WTC11 (cell line): ENCODE measurements at regions not wholly inside any gene's neighbourhood (a gene's known extent, or its start where the extent isn't known, plus 50 kb on each side); places are given as distances from the start of the nearest gene placed in this dataset.

Experiments
- ATAC-seq: fragments of 200-7000 bp; cut with Tn5 transposase; 2 replicates; pipeline ENCODE4 v1.10.0; 2021; ENCODE audit warnings: mild to moderate bottlenecking, moderate library complexity
- CTCF ChIA-PET: fragments of 300-600 bp; sonication (Branson Sonifier 250); formaldehyde crosslinking; loops from one replicate; lab custom pipeline; 2021; ENCODE audit warnings: antibody characterized with exemption; lab: Charles Lee
- POLR2A ChIA-PET: fragments of 350-600 bp; sonication (Branson Sonifier 250); formaldehyde crosslinking; loops from one replicate; lab custom pipeline; 2021; ENCODE audit warnings: antibody characterized with exemption; lab: Charles Lee
- DNase-seq: peaks from one replicate; pipeline ENCODE4 v3.0.0; 2021; ENCODE audit warnings: low spot score
- H3K27ac Mint-ChIP-seq: 2 replicates; pipeline ENCODE4 v1.8.0; 2021; ENCODE audit warnings: mixed read lengths
- H3K27me3 Mint-ChIP-seq: 2 replicates; pipeline ENCODE4 v1.8.0; 2021; ENCODE audit warnings: low read depth, mild to moderate bottlenecking, moderate library complexity, mixed read lengths
- H3K36me3 Mint-ChIP-seq: 2 replicates; pipeline ENCODE4 v1.8.0; 2021; ENCODE audit warnings: mixed read lengths
- H3K4me1 Mint-ChIP-seq: 2 replicates; pipeline ENCODE4 v1.8.0; 2022; ENCODE audit warnings: mixed read lengths
- H3K4me3 Mint-ChIP-seq: 2 replicates; pipeline ENCODE4 v1.8.0; 2021; ENCODE audit warnings: mild to moderate bottlenecking, moderate library complexity, mixed read lengths
- H3K9me3 Mint-ChIP-seq: 2 replicates; pipeline ENCODE4 v1.8.0; 2021; ENCODE audit warnings: mixed read lengths
- CREB1 ChIP-seq: sonication (generic); formaldehyde crosslinking; IDR thresholded peaks from 2 replicates; pipeline ENCODE4 v1.8.0; 2023; ENCODE audit warnings: mild to moderate bottlenecking, missing genetic modification reagents
- CREM ChIP-seq: sonication (generic); formaldehyde crosslinking; IDR thresholded peaks from 2 replicates; pipeline ENCODE4 v1.8.1; 2022; ENCODE audit warnings: mild to moderate bottlenecking, missing genetic modification reagents, moderate library complexity
- EMX1 ChIP-seq: fragments of 250-450 bp; sonication (Bioruptor Pico); IDR thresholded peaks from 2 replicates; pipeline ENCODE4 v1.8.0; 2021; ENCODE audit warnings: mild to moderate bottlenecking
- ETV6 ChIP-seq: sonication (generic); formaldehyde crosslinking; IDR thresholded peaks from 2 replicates; pipeline ENCODE4 v1.8.1; 2022; ENCODE audit warnings: mild to moderate bottlenecking, missing genetic modification reagents
- GRHL2 ChIP-seq: fragments of 250-450 bp; sonication (Bioruptor Pico); IDR thresholded peaks from 2 replicates; pipeline ENCODE4 v1.8.0; 2022; ENCODE audit warnings: mild to moderate bottlenecking, moderate library complexity; ENCODE audit not compliant: insufficient replicate concordance, severe bottlenecking
- GTF2I ChIP-seq: fragments of 250-450 bp; sonication (Bioruptor Pico); conservative IDR thresholded peaks from 2 replicates; pipeline ENCODE4 v1.4.0; 2021; ENCODE audit warnings: mild to moderate bottlenecking
- HMGA2 ChIP-seq: fragments of 250-450 bp; sonication (Bioruptor Pico); IDR thresholded peaks from 2 replicates; pipeline ENCODE4 v1.4.0; 2021; ENCODE audit warnings: mild to moderate bottlenecking, moderate library complexity
- MYBL2 ChIP-seq: sonication (generic); formaldehyde crosslinking; IDR thresholded peaks from 2 replicates; pipeline ENCODE4 v1.8.1; 2023; ENCODE audit warnings: mild to moderate bottlenecking, moderate library complexity, missing genetic modification reagents
- NFE2L1 ChIP-seq: sonication (generic); formaldehyde crosslinking; IDR thresholded peaks from 2 replicates; pipeline ENCODE4 v1.8.1; 2023; ENCODE audit warnings: missing genetic modification reagents
- NR1H2 ChIP-seq: sonication (generic); formaldehyde crosslinking; IDR thresholded peaks from 2 replicates; pipeline ENCODE4 v1.9.0; 2021; ENCODE audit warnings: mild to moderate bottlenecking, moderate library complexity, missing genetic modification reagents
- NR3C1 ChIP-seq: sonication (generic); formaldehyde crosslinking; conservative IDR thresholded peaks from 2 replicates; pipeline ENCODE4 v1.8.1; 2023; ENCODE audit warnings: low read depth, mild to moderate bottlenecking, missing genetic modification reagents
- RELA ChIP-seq: sonication (generic); formaldehyde crosslinking; IDR thresholded peaks from 2 replicates; pipeline ENCODE4 v1.8.1; 2022; ENCODE audit warnings: missing genetic modification reagents, mild to moderate bottlenecking, borderline replicate concordance
- SMAD3 ChIP-seq: sonication (generic); formaldehyde crosslinking; IDR thresholded peaks from 2 replicates; pipeline ENCODE4 v1.8.0; 2022; ENCODE audit warnings: missing genetic modification reagents, mild to moderate bottlenecking, borderline replicate concordance
- TCF7 ChIP-seq: sonication (generic); formaldehyde crosslinking; IDR thresholded peaks from 2 replicates; pipeline ENCODE4 v1.8.0; 2022; ENCODE audit warnings: mild to moderate bottlenecking, low read depth, missing genetic modification reagents, moderate library complexity
- ZNF138 ChIP-seq: sonication (generic); formaldehyde crosslinking; conservative IDR thresholded peaks from 2 replicates; pipeline ENCODE4 v1.8.1; 2022; ENCODE audit warnings: mild to moderate bottlenecking, moderate library complexity, missing genetic modification reagents
- ZNF232 ChIP-seq: sonication (generic); formaldehyde crosslinking; IDR thresholded peaks from 2 replicates; pipeline ENCODE4 v1.8.0; 2022; ENCODE audit warnings: mild to moderate bottlenecking, missing genetic modification reagents
- ZNF671 ChIP-seq: fragments of 250-450 bp; sonication (Bioruptor Pico); IDR thresholded peaks from 2 replicates; pipeline ENCODE4 v1.8.0; 2021; ENCODE audit warnings: mild to moderate bottlenecking
- TF ChIP-seq, protein P1 (sequence below): sonication (generic); formaldehyde crosslinking; IDR thresholded peaks from 2 replicates; pipeline ENCODE4 v1.8.0; 2022; ENCODE audit warnings: mild to moderate bottlenecking, missing genetic modification reagents
- TF ChIP-seq, protein P2 (sequence below): sonication (generic); formaldehyde crosslinking; IDR thresholded peaks from 2 replicates; pipeline ENCODE4 v1.8.1; 2022; ENCODE audit warnings: mild to moderate bottlenecking, missing genetic modification reagents, moderate library complexity, borderline replicate concordance
- TF ChIP-seq, protein P3 (sequence below): sonication (generic); formaldehyde crosslinking; IDR thresholded peaks from 2 replicates; pipeline ENCODE4 v1.8.0; 2022; ENCODE audit warnings: mild to moderate bottlenecking, missing genetic modification reagents
- TF ChIP-seq, protein P4 (sequence below): sonication (generic); formaldehyde crosslinking; IDR thresholded peaks from 2 replicates; pipeline ENCODE4 v1.8.0; 2022; ENCODE audit warnings: mild to moderate bottlenecking, missing genetic modification reagents
- TF ChIP-seq, protein P5 (sequence below): sonication (generic); formaldehyde crosslinking; IDR thresholded peaks from 2 replicates; pipeline ENCODE4 v1.8.1; 2023; ENCODE audit warnings: mild to moderate bottlenecking, missing genetic modification reagents, moderate library complexity
- TF ChIP-seq, protein P6 (sequence below): sonication (generic); formaldehyde crosslinking; IDR thresholded peaks from 2 replicates; pipeline ENCODE4 v1.8.1; 2022; ENCODE audit warnings: missing genetic modification reagents, borderline replicate concordance
- TF ChIP-seq, protein P7 (sequence below): fragments of 250-450 bp; sonication (Bioruptor Pico); IDR thresholded peaks from 2 replicates; pipeline ENCODE4 v2.1.2; 2022; ENCODE audit warnings: mild to moderate bottlenecking, moderate library complexity

DNA sequence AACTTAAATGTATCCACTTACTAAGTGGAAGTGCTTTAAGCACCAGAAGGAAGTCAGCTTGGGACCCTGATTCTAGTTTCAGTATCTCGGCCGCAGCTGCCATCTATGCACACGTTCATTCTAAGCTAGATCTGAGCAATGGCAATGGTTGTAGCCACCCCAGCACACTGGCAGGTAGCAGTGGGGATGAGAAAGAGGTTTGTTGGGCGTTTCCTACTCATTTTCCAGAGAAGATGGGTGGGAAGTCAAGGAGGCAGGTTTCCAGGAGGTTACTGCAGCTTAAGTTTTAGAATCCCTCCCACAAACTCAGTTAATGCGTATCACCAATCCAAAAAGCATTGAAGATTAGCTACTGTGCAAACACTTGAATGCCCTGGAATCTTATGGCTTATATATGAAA, 114.2 kb upstream of the TSC22D1 start:
- Mint-ChIP-seq H3K4me3 (no peak overlapping the region), H3K36me3 (peaks cover 5% of the 10 kb centered on the region; the same call in 1 of the 2 replicates), H3K27ac (no peak overlapping the region), H3K9me3 (peaks cover 18% of the 10 kb centered on the region), H3K27me3 (no peaks in the 10 kb centered on the region), H3K4me1 (no peaks in the 10 kb centered on the region)
- TF ChIP-seq ZNF671 (no peak), TCF7 (CRISPR knock-in tag) (no peak), GTF2I (no peak), CREB1 (CRISPR knock-in tag) (no peak), SMAD3 (CRISPR knock-in tag) (no peak)
- TF ChIP-seq, protein P1, sequence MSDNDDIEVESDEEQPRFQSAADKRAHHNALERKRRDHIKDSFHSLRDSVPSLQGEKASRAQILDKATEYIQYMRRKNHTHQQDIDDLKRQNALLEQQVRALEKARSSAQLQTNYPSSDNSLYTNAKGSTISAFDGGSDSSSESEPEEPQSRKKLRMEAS (CRISPR knock-in tag), result no peak
- TF ChIP-seq, protein P2, sequence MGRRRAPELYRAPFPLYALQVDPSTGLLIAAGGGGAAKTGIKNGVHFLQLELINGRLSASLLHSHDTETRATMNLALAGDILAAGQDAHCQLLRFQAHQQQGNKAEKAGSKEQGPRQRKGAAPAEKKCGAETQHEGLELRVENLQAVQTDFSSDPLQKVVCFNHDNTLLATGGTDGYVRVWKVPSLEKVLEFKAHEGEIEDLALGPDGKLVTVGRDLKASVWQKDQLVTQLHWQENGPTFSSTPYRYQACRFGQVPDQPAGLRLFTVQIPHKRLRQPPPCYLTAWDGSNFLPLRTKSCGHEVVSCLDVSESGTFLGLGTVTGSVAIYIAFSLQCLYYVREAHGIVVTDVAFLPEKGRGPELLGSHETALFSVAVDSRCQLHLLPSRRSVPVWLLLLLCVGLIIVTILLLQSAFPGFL (CRISPR knock-in tag), result no peak
- ChIA-PET CTCF (interaction anchor here (0.7 kb wide), 1 partner anchor 48 kb away, joined by 4 read pairs; no protein-coding TSS in a partner anchor), POLR2A (no interaction called here)
- DNase-seq (no peak), ATAC-seq (no peak)

DNA sequence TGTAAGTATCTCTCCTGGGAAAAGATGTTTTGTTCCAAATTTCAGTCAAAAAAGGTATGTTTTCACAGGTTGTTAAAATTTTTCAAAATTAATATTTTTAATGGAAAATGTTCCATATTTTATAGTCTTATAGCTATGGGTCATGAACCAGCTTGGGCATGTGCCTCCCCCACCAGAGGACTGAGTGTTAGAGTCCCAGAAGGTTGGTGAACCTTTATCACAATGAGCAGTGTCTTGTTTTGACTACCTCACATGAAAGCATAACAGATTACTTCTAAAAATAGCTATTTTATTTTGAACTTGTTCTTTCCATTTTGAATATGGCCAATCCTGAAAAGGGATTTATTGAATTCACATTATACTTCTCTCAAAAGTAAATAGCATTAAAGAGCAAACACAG, 112.5 kb upstream of the TSC22D1 start:
- ChIA-PET CTCF (interaction anchor here (1.8 kb wide), 1 partner anchor 50 kb away, joined by 4 read pairs; no protein-coding TSS in a partner anchor), POLR2A (no interaction called here)
- Mint-ChIP-seq H3K9me3 (peaks cover 33% of the 10 kb centered on the region), H3K27ac (no peak overlapping the region), H3K27me3 (no peaks in the 10 kb centered on the region), H3K4me3 (no peak overlapping the region), H3K36me3 (peaks cover 11% of the 10 kb centered on the region), H3K4me1 (no peaks in the 10 kb centered on the region)
- ATAC-seq (no peak), DNase-seq (no peak)
- TF ChIP-seq NFE2L1 (no peak), ETV6 (CRISPR knock-in tag) (no peak), GTF2I (no peak), CREM (CRISPR knock-in tag) (no peak), HMGA2 (CRISPR knock-in tag) (no peak), NR3C1 (CRISPR knock-in tag) (no peak)
- TF ChIP-seq, protein P3, sequence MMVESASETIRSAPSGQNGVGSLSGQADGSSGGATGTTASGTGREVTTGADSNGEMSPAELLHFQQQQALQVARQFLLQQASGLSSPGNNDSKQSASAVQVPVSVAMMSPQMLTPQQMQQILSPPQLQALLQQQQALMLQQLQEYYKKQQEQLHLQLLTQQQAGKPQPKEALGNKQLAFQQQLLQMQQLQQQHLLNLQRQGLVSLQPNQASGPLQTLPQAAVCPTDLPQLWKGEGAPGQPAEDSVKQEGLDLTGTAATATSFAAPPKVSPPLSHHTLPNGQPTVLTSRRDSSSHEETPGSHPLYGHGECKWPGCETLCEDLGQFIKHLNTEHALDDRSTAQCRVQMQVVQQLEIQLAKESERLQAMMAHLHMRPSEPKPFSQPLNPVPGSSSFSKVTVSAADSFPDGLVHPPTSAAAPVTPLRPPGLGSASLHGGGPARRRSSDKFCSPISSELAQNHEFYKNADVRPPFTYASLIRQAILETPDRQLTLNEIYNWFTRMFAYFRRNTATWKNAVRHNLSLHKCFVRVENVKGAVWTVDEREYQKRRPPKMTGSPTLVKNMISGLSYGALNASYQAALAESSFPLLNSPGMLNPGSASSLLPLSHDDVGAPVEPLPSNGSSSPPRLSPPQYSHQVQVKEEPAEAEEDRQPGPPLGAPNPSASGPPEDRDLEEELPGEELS (CRISPR knock-in tag), result no peak

DNA sequence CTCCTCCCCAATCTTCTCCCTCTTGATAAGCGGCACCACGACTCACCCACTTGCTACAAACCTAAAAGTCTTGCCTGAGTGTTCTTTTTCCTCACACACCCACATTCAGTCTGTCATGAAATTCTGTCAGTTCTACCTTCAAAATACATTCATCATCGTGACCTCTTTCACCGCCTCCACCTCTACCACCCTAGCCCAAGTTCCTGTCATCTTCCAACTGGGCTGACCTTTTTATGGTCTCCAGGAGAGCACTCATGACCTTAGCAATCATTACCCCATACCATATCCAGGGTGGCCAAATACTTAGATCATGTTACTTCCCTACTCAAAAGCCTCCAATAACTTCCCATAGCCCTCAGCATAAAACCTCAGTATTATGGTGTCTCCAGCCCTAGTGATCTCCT, 110.4 kb upstream of the TSC22D1 start:
- Mint-ChIP-seq H3K27ac (no peak overlapping the region), H3K4me3 (no peak overlapping the region), H3K9me3 (peaks cover 33% of the 10 kb centered on the region), H3K4me1 (no peaks in the 10 kb centered on the region), H3K27me3 (no peaks in the 10 kb centered on the region)
- ATAC-seq, result no peak
- POLR2A ChIA-PET, result no interaction called here
- DNase-seq, result no peak
- CTCF ChIA-PET, result no interaction called here
- no peak for TF ChIP-seq MYBL2
- no peak for TF ChIP-seq NR3C1 (CRISPR knock-in tag)
- no peak for TF ChIP-seq NR1H2
- TF ChIP-seq CREM (CRISPR knock-in tag), result no peak
- TF ChIP-seq GRHL2, result no peak
- TF ChIP-seq EMX1, result no peak
- TF ChIP-seq, protein P4, sequence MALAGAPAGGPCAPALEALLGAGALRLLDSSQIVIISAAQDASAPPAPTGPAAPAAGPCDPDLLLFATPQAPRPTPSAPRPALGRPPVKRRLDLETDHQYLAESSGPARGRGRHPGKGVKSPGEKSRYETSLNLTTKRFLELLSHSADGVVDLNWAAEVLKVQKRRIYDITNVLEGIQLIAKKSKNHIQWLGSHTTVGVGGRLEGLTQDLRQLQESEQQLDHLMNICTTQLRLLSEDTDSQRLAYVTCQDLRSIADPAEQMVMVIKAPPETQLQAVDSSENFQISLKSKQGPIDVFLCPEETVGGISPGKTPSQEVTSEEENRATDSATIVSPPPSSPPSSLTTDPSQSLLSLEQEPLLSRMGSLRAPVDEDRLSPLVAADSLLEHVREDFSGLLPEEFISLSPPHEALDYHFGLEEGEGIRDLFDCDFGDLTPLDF (CRISPR knock-in tag), result no peak
- TF ChIP-seq ZNF138, result no peak
- TF ChIP-seq, protein P5, sequence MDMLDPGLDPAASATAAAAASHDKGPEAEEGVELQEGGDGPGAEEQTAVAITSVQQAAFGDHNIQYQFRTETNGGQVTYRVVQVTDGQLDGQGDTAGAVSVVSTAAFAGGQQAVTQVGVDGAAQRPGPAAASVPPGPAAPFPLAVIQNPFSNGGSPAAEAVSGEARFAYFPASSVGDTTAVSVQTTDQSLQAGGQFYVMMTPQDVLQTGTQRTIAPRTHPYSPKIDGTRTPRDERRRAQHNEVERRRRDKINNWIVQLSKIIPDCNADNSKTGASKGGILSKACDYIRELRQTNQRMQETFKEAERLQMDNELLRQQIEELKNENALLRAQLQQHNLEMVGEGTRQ, result no peak
- TF ChIP-seq, protein P6, sequence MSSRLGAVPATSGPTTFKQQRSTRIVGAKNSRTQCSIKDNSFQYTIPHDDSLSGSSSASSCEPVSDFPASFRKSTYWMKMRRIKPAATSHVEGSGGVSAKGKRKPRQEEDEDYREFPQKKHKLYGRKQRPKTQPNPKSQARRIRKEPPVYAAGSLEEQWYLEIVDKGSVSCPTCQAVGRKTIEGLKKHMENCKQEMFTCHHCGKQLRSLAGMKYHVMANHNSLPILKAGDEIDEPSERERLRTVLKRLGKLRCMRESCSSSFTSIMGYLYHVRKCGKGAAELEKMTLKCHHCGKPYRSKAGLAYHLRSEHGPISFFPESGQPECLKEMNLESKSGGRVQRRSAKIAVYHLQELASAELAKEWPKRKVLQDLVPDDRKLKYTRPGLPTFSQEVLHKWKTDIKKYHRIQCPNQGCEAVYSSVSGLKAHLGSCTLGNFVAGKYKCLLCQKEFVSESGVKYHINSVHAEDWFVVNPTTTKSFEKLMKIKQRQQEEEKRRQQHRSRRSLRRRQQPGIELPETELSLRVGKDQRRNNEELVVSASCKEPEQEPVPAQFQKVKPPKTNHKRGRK, result no peak
- TF ChIP-seq SMAD3 (CRISPR knock-in tag), result no peak
- no peak for TF ChIP-seq RELA (CRISPR knock-in tag)
- TF ChIP-seq, protein P7, sequence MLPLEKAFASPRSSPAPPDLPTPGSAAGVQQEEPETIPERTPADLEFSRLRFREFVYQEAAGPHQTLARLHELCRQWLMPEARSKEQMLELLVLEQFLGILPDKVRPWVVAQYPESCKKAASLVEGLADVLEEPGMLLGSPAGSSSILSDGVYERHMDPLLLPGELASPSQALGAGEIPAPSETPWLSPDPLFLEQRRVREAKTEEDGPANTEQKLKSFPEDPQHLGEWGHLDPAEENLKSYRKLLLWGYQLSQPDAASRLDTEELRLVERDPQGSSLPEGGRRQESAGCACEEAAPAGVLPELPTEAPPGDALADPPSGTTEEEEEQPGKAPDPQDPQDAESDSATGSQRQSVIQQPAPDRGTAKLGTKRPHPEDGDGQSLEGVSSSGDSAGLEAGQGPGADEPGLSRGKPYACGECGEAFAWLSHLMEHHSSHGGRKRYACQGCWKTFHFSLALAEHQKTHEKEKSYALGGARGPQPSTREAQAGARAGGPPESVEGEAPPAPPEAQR, result no peak
- TF ChIP-seq, protein P1 (CRISPR knock-in tag), result no peak
- TF ChIP-seq ZNF232 (CRISPR knock-in tag), result no peak
- TF ChIP-seq, all 79 proteins: peak for 0
- peaks cover 14% of the 10 kb centered on the region for H3K36me3 Mint-ChIP-seq
